Heart right ventricle (tissue), 16 donors: ENCODE measurements at regions not wholly inside any gene's neighbourhood (a gene's known extent, or its start where the extent isn't known, plus 50 kb on each side); places are given as distances from the start of the nearest gene placed in this dataset.

Experiments
- ATAC-seq, 8 donors: fragments of 200-7000 bp; cut with Tn5 transposase; one replicate each; pipeline ENCODE4 v1.9.1; 2020; ENCODE audit warnings: mild to moderate bottlenecking in 8 of 8, moderate library complexity in 8 of 8, moderate number of reproducible peaks in 1 of 8
- DNase-seq, 2 donors: peaks; one replicate each; pipeline ENCODE4 v3.0.0-alpha.2; 2020
- H3K27ac ChIP-seq, 10 donors: fragments of 200-600 bp; sonication (generic) in 2 of 10; one replicate each; pipeline versions ENCODE4 v1.5.0 to v1.8.0; 2020 to 2022; ENCODE audit warnings: mild to moderate bottlenecking in 3 of 10
- H3K27me3 ChIP-seq, 7 donors: fragments of 200-600 bp; one replicate each; pipeline ENCODE4 v1.8.0; 2021 to 2022; ENCODE audit warnings: mild to moderate bottlenecking in 2 of 7
- H3K36me3 ChIP-seq, 9 donors: fragments of 200-600 bp; sonication (generic) in 1 of 9; one replicate each; pipeline versions ENCODE4 v1.5.0 to v1.8.0; 2020 to 2022; ENCODE audit warnings: mild to moderate bottlenecking in 2 of 9
- H3K4me1 ChIP-seq, 9 donors: fragments of 200-600 bp; sonication (generic) in 1 of 9; one replicate each; pipeline versions ENCODE4 v1.5.0 to v1.8.0; 2020 to 2022; ENCODE audit warnings: mild to moderate bottlenecking in 4 of 9
- H3K4me3 ChIP-seq, 10 donors: fragments of 200-600 bp; sonication (generic) in 2 of 10; one replicate each; pipeline versions ENCODE4 v1.5.0 to v1.8.0; 2020 to 2022; ENCODE audit warnings: mild to moderate bottlenecking in 7 of 10, moderate library complexity in 2 of 10
- H3K9me3 ChIP-seq, 11 donors: fragments of 200-600 bp in 10 of 11; sonication (generic) in 2 of 11; one replicate each; pipeline versions ENCODE4 v1.5.0 to v1.8.0; 2013 to 2022; ENCODE audit warnings: mild to moderate bottlenecking in 2 of 11, control low read depth in 1 of 11, moderate library complexity in 1 of 11
- CTCF ChIP-seq, 9 donors: fragments of 200-600 bp; sonication (generic) in 2 of 9; IDR thresholded peaks; one replicate each; pipeline versions ENCODE4 v1.5.0 to v1.8.0; 2021 to 2022; ENCODE audit warnings: antibody characterized with exemption in 9 of 9, mild to moderate bottlenecking in 5 of 9, moderate library complexity in 1 of 9
- WGBS, 2 donors: extraction: QIAGEN DNeasy Blood & Tissue Kit; methylation state at CpG; one replicate each; pipeline ENCODE4 v1.1.7; 2013; ENCODE audit warnings: inconsistent platforms in 1 of 2; 5-methylcytosine and 5-hydroxymethylcytosine counted together
- intact Hi-C, 10 donors: fragments of 100-400 bp; cut with DNase I; formaldehyde crosslinking; loops; one replicate each; pipeline versions ENCODE4 v1.11.1 to v1.14.2; 2022
- donor health status: Arrhythmogenic right ventricular cardiomyopathy.
- donor health status: ischemic (EF 13 %, LVEDD 7.1; RV severe dilation, severe dysfunction).
- donor health status: healthy with polysubstance abuse.
- donor health status: DM: no; HTN: yes; CAD: no.
- donor health status: DM: no; HTN: no; CAD: no.
- donor health status: ischemic (EF 25% LVEDD 6.9; RV normal size, moderate dysfunction).
- donor health status: ischemic (EF 25% LVEDD 5.7; RV mildly dilated, moderate dysfunction).
- donor health status: healthy.
- donor health status: DM: yes; HTN: yes; CAD: no.
- donor health status: Ischemic cardiomyopathy.
- donor health status: ischemic (EF 35%, LVEDD 5.7; RV mildly dilated, moderate dysfunction).
- donor health status: nonischemic (EF 11% LVEDD 7.7; RV severe dilation, severe dysfunction).
- donor health status: DM: yes; HTN: yes; CAD: no.
- donor health status: PGD.
- donor health status: ischemic (EF 29% LVEDD 5.4; RV normal size, mild dysfunction).
- donor health status: nonischemic (EF 23%, LVEDD 6.1; RV moderate dilation, normal function).

- 65 to 96% methylated on average over 3 of the region's 3 CpGs for WGBS, 2 donors
- no peaks in the 10 kb centered on the region for H3K36me3 ChIP-seq
- intact Hi-C loops = no loop called here
- H3K27ac ChIP-seq = no peak overlapping the region
- no peak overlapping the region for H3K4me3 ChIP-seq
- no peak for TF ChIP-seq CTCF (IDR thresholded peaks at IDR 0.05)
- H3K4me1 ChIP-seq = no peaks in the 10 kb centered on the region
- H3K9me3 ChIP-seq = peaks cover 0 to 29% (median 6%) of the 10 kb centered on the region in 11 donors
- ATAC-seq = no peak
- H3K27me3 ChIP-seq = no peaks in the 10 kb centered on the region
- DNase-seq = no peak
Observed at GRCh38 chr7:92939666-92940360, 103.4 kb upstream of the CDK6 start.

GRCh38 chr7:92934096-92934495, 97.7 kb upstream of the CDK6 start:
- no peak overlapping the region for H3K4me3 ChIP-seq

GRCh38 chr7:92932450-92932849, 96.1 kb upstream of the CDK6 start:
- no peak for TF ChIP-seq CTCF (IDR thresholded peaks at IDR 0.05)
- Histone ChIP-seq H3K27ac (no peak overlapping the region), H3K4me1 (no peaks in the 10 kb centered on the region), H3K27me3 (no peaks in the 10 kb centered on the region), H3K4me3 (no peak overlapping the region), H3K36me3 (no peaks in the 10 kb centered on the region), H3K9me3 (peaks cover 0 to 28% (median 12%) of the 10 kb centered on the region in 11 donors)
- intact Hi-C loops = no loop called here
- 57 to 64% methylated on average over 8 of the region's 8 CpGs for WGBS, 2 donors
- DNase-seq (no peak), ATAC-seq (no peak)

More at GRCh38 chr7:92934096-92934495, 97.7 kb upstream of the CDK6 start:
- H3K27me3 ChIP-seq = no peaks in the 10 kb centered on the region
- no peak overlapping the region for H3K27ac ChIP-seq
- H3K4me1 ChIP-seq = no peaks in the 10 kb centered on the region
- WGBS, 2 donors = 54 to 64% methylated on average over 1 of the region's 1 CpG
- H3K9me3 ChIP-seq = peaks cover 0 to 29% (median 12%) of the 10 kb centered on the region in 11 donors
- DNase-seq (no peak), ATAC-seq (no peak)
- TF ChIP-seq CTCF (IDR thresholded peaks at IDR 0.05) = no peak
- H3K36me3 ChIP-seq = no peaks in the 10 kb centered on the region
- intact Hi-C loops = no loop called here

DNA sequence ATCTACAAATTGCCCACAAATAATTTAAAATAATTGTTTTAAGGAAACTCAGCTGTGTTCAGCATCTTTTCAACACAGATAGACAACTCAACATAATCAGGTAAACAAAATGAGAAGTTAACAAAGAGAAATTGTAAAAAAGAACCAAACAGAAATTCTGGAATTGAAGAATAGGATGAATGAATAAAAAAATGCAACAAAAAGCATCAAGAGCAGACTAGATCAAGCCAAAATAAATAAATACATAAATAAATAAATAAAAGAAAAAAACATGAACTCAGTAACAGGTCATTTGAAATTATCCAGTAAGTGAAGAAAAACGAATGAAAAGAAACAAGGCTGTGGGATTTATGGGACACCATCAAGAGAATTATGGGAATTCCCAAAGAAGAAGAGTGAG, 94.0 kb upstream of the CDK6 start:
- no peaks in the 10 kb centered on the region for H3K36me3 ChIP-seq
- intact Hi-C loops = no loop called here
- 68 to 89% methylated on average over 1 of the region's 1 CpG for WGBS, 2 donors
- DNase-seq = no peak
- TF ChIP-seq CTCF (IDR thresholded peaks at IDR 0.05) = no peak
- ATAC-seq = no peak
- H3K9me3 ChIP-seq = peaks cover 0 to 28% (median 12%) of the 10 kb centered on the region in 11 donors
- peaks cover 0 to 8% (median 0%) of the 10 kb centered on the region in 7 donors for H3K27me3 ChIP-seq
- no peak overlapping the region for H3K4me3 ChIP-seq
- no peak overlapping the region for H3K27ac ChIP-seq
- H3K4me1 ChIP-seq = no peaks in the 10 kb centered on the region
